Epithelial cell of proximal tubule (primary cell): ENCODE measurements at regions not wholly inside any gene's neighbourhood (a gene's known extent, or its start where the extent isn't known, plus 50 kb on each side); places are given as distances from the start of the nearest gene placed in this dataset.

Source experiments
- DNase-seq: peaks from one replicate; pipeline ENCODE4 v3.0.0-alpha.2; 2011; ENCODE audit warnings: low read depth
- H3K4me3 ChIP-seq: 2 replicates; pipeline ENCODE4 v1.5.1; 2011; ENCODE audit warnings: low read depth, mild to moderate bottlenecking, low read length
- CTCF ChIP-seq: conservative IDR thresholded peaks from 2 replicates; pipeline ENCODE4 v1.5.1; 2012; ENCODE audit warnings: low read depth, mild to moderate bottlenecking, low read length

- H3K4me3 ChIP-seq = no peak overlapping the region
- no peak for TF ChIP-seq CTCF
- DNase-seq = no peak
These were observed 153.2 kb upstream of the FRG1 start for GRCh38 chr4:189787216-189788031.

GRCh38 chr4:189792924-189793618 lies 147.6 kb upstream of the FRG1 start:
- DNase-seq = peak; percentile 10
- H3K4me3 ChIP-seq = no peak overlapping the region
- peak; percentile 96 for TF ChIP-seq CTCF

- no peak for TF ChIP-seq CTCF
- DNase-seq = no peak
These were observed 140.1 kb upstream of the FRG1 start for GRCh38 chr4:189800545-189801088.

GRCh38 chr4:189802884-189803283 lies 137.8 kb upstream of the FRG1 start:
- H3K4me3 ChIP-seq = no peak overlapping the region
- DNase-seq = no peak
- TF ChIP-seq CTCF = no peak

More at GRCh38 chr4:189800545-189801088, 140.1 kb upstream of the FRG1 start:
- no peak overlapping the region for H3K4me3 ChIP-seq

- TF ChIP-seq CTCF = no peak
- no peak for DNase-seq
- no peak overlapping the region for H3K4me3 ChIP-seq
These were observed 135.8 kb upstream of the FRG1 start for GRCh38 chr4:189804894-189805293.

GRCh38 chr4:189806506-189806905 lies 134.2 kb upstream of the FRG1 start:
- no peak for DNase-seq
- TF ChIP-seq CTCF = no peak

More at GRCh38 chr4:189806506-189806905, 134.2 kb upstream of the FRG1 start:
- H3K4me3 ChIP-seq = no peak overlapping the region
